SK-N-SH treated with all-trans-retinoic acid at 6 μM for 48 hours (cell line): ENCODE measurements at regions not wholly inside any gene's neighbourhood (a gene's known extent, or its start where the extent isn't known, plus 50 kb on each side); places are given as distances from the start of the nearest gene placed in this dataset.

Experiments
- ATAC-seq: fragments of 200-7000 bp; cut with Tn5 transposase; 3 replicates; pipeline ENCODE4 v1.9.1; 2020; ENCODE audit warnings: mild to moderate bottlenecking, moderate library complexity
- ARNTL ChIP-seq: fragments of 450-650 bp; formaldehyde crosslinking; IDR thresholded peaks from 2 replicates; pipeline ENCODE4 v1.5.0; 2020; ENCODE audit warnings: low read depth, mild to moderate bottlenecking, moderate library complexity, borderline replicate concordance
- CREB5 ChIP-seq: fragments of 250-450 bp; sonication (Bioruptor Pico); IDR thresholded peaks from 2 replicates; pipeline ENCODE4 v1.5.1; 2020; ENCODE audit warnings: low read depth, mild to moderate bottlenecking, moderate library complexity
- CSRNP3 ChIP-seq: fragments of 250-450 bp; sonication (Bioruptor Pico); IDR thresholded peaks from 2 replicates; pipeline ENCODE4 v1.5.1; 2021; ENCODE audit warnings: mild to moderate bottlenecking, moderate library complexity
- GLIS3 ChIP-seq: fragments of 250-450 bp; sonication (Bioruptor Pico); IDR thresholded peaks from 2 replicates; pipeline ENCODE4 v1.5.0; 2020; ENCODE audit warnings: mild to moderate bottlenecking, moderate library complexity
- ISL1 ChIP-seq: fragments of 250-450 bp; sonication (Bioruptor Pico); IDR thresholded peaks from 2 replicates; pipeline ENCODE4 v2.1.2; 2022; ENCODE audit warnings: mild to moderate bottlenecking, moderate library complexity
- OSR1 ChIP-seq: fragments of 250-450 bp; sonication (Bioruptor Pico); IDR thresholded peaks from 2 replicates; pipeline ENCODE4 v1.8.0; 2022; ENCODE audit warnings: moderate library complexity, mild to moderate bottlenecking, inconsistent platforms
- POU6F1 ChIP-seq: fragments of 250-450 bp; sonication (Bioruptor Pico); IDR thresholded peaks from 2 replicates; pipeline ENCODE4 v1.8.0; 2021; ENCODE audit warnings: low read depth, mild to moderate bottlenecking, moderate library complexity, borderline replicate concordance
- PPARA ChIP-seq: fragments of 250-450 bp; sonication (Bioruptor Pico); IDR thresholded peaks from 2 replicates; pipeline ENCODE4 v1.5.0; 2020; ENCODE audit warnings: mild to moderate bottlenecking, borderline replicate concordance
- RARB ChIP-seq: fragments of 250-450 bp; sonication (Bioruptor Pico); IDR thresholded peaks from 2 replicates; pipeline ENCODE4 v1.8.0; 2021; ENCODE audit warnings: mild to moderate bottlenecking, moderate library complexity
- SNAI2 ChIP-seq: fragments of 250-450 bp; sonication (Bioruptor Pico); IDR thresholded peaks from 2 replicates; pipeline ENCODE4 v1.5.0; 2020; ENCODE audit warnings: mild to moderate bottlenecking, moderate library complexity
- TCF4 ChIP-seq: fragments of 250-450 bp; sonication (Bioruptor Pico); IDR thresholded peaks from 2 replicates; pipeline ENCODE4 v1.8.0; 2021; ENCODE audit warnings: mild to moderate bottlenecking, moderate library complexity, borderline replicate concordance
- TOX ChIP-seq: fragments of 250-450 bp; sonication (Bioruptor Pico); IDR thresholded peaks from 2 replicates; pipeline ENCODE4 v1.8.0; 2021; ENCODE audit warnings: mild to moderate bottlenecking, moderate library complexity, borderline replicate concordance
- TSHZ2 ChIP-seq: fragments of 250-450 bp; sonication (Bioruptor Pico); IDR thresholded peaks from 2 replicates; pipeline ENCODE4 v1.5.0; 2020; ENCODE audit warnings: mild to moderate bottlenecking, moderate library complexity
- ZC3H10 ChIP-seq: fragments of 250-450 bp; sonication (Bioruptor Pico); IDR thresholded peaks from 2 replicates; pipeline ENCODE4 v1.5.1; 2021; ENCODE audit warnings: mild to moderate bottlenecking, moderate library complexity
- ZFP3 ChIP-seq: fragments of 250-450 bp; sonication (Bioruptor Pico); IDR thresholded peaks from 2 replicates; pipeline ENCODE4 v1.5.0; 2020; ENCODE audit warnings: mild to moderate bottlenecking, moderate library complexity
- ZFP30 ChIP-seq: fragments of 450-650 bp; formaldehyde crosslinking; IDR thresholded peaks from 2 replicates; pipeline ENCODE4 v1.5.0; 2022; ENCODE audit warnings: mild to moderate bottlenecking, moderate library complexity
- ZNF565 ChIP-seq: fragments of 450-650 bp; formaldehyde crosslinking; conservative IDR thresholded peaks from 2 replicates; pipeline ENCODE4 v1.5.0; 2020; ENCODE audit warnings: low read depth, mild to moderate bottlenecking, moderate library complexity
- ZNF70 ChIP-seq: fragments of 450-650 bp; formaldehyde crosslinking; IDR thresholded peaks from 2 replicates; pipeline ENCODE4 v1.5.0; 2020; ENCODE audit warnings: mild to moderate bottlenecking, moderate library complexity
- ZNF8 ChIP-seq: fragments of 450-650 bp; formaldehyde crosslinking; IDR thresholded peaks from 2 replicates; pipeline ENCODE4 v1.5.0; 2020; ENCODE audit warnings: mild to moderate bottlenecking, moderate library complexity
- TF ChIP-seq, protein P1 (sequence below): fragments of 250-450 bp; sonication (Bioruptor Pico); IDR thresholded peaks from 2 replicates; pipeline ENCODE4 v1.8.0; 2020; ENCODE audit warnings: mild to moderate bottlenecking, moderate library complexity, borderline replicate concordance

DNA sequence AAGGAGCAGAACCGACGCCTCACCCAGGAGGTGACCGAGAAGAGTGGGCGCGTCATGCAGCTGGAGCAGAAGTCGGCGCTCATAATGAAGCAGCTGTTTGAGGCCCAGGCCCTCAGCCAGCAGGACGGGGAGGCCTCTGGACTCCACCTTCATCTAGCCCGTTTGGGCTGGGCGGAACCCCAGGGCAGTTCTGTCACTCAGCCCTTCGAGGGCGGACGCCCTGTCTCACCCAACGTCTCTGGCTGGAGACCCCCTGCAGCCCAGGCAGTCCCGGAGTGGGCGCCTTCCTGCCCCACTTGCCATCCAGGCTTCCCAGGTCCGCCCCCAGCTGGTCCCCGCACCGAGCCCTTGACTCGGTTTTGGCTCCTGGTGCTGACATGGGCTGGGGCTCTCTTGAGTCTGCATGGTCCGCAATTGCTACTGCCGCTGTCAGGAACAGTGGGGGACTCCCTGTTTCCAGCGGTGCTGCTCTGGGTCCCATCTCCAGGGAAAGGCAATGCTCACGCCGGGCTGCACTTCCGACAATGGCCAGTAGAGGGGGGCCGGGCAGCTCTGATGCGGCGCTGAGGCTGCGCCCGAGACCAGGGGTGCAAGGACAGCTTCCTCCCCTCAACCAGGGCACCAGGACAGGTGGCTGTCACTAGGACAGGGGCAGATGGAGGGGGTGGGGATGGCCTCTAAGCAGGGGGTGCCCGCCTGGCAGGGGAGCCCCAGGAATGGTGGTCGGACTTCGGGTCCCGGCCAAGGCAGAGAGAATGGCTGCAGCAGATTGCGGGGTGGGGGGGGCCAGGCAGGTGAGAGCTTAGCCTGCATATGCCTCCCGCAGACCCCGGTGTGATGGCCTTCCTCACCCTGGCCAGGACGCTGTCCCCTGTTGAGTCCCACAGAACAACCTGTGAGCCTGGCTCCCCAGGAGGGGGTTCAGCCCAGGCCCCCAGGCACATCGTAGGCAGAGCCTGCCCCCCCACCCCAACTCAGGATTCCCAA lies 71.2 kb upstream of the KCTD7 start:
- no peak for TF ChIP-seq ISL1 (CRISPR knock-in tag)
- ATAC-seq, result peak; percentile 89

DNA sequence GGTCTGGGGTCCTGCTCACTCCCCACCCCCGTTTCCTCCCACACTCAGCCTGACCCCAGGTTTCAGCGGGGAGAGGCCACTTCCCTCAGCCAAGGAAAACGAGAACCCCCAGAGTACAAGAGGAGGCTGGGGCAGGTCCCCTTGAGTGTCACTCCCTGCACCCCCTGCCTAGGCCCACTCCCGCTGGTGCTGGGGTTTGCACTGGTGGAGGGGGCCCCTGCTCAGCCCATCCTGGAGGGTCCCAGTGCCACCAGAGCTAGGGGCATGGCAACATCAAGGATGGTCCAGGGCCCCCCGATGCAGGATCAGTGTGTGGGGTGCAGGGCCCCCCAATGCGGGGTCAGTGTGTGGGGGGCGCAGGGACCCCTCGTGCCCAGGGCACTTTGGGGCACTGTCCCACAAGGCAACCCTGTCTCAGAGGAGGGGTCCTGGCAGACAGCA lies 70.5 kb upstream of the KCTD7 start:
- TF ChIP-seq POU6F1 (CRISPR knock-in tag), result no peak
- TF ChIP-seq ZFP3 (CRISPR knock-in tag), result no peak
- TF ChIP-seq ZNF70 (CRISPR knock-in tag), result no peak
- no peak for TF ChIP-seq CREB5 (CRISPR knock-in tag)
- ATAC-seq, result peak; percentile 13

DNA sequence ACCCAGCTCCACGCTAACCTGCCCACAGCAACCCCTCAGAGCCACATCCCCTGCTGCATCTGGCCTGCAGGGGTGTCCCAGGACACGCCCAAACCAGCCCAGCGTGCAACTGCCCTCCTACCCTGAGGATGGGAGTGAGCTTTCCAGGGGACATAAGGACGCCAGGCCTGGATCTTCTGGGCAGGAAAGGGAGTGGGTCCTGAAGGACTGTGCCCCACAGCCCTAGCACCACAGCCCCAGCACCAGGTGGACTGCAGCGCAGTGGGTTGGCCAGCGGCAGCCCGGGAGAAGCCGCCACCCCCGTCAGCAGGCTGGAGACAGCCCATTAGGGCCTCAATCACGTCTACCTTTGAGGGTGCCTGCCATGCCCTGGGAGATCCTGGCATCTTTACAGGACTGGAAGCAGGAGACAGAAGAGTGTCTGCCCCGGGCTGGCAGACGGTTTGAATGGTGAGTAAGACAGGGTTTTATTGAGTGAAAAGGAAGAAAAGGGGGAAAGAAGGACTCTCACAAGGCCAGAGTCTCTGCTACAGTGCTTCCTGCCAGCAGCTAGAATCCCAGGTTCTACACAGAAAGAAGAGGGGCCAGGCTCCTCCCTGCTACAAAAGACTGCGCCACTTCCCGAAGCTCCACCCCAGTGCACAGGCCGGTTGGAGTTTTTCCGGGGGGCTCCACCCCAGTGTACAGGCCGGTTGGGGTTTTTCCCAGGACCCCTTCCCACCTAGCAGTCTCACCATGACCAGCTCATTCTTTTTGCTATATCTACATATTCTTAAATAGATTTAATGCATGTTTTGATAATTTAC lies 69.8 kb upstream of the KCTD7 start:
- peak; percentile 42 for ATAC-seq
- no peak for TF ChIP-seq CSRNP3 (CRISPR knock-in tag)
- TF ChIP-seq RARB, result no peak
- TF ChIP-seq SNAI2 (CRISPR knock-in tag), result no peak
- no peak for TF ChIP-seq ZFP30
- no peak for TF ChIP-seq ZC3H10
- no peak for TF ChIP-seq ISL1 (CRISPR knock-in tag)
- no peak for TF ChIP-seq ARNTL

DNA sequence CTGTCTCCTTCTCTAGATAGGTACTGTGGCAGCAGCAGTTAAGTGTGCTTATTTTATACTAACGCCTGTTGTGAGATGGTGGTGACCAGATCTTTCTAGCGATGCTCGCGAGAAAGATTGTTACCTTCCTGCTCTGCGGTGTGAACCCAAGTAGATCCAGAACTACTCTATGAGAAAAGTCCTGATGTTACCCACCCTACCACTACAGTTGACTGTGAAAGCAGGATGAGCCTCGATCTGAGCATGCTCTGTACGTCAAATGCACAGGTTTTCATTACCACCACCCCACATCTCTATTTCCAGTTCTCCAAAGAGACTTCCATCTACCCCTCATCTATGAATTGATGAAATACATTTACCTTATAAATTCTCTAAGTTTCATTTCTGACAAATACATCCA lies 64.6 kb upstream of the KCTD7 start:
- TF ChIP-seq ZNF8 (CRISPR knock-in tag), result no peak
- no peak for TF ChIP-seq ZFP30
- no peak for TF ChIP-seq ISL1 (CRISPR knock-in tag)
- TF ChIP-seq TCF4 (CRISPR knock-in tag), result no peak
- TF ChIP-seq, protein P1, sequence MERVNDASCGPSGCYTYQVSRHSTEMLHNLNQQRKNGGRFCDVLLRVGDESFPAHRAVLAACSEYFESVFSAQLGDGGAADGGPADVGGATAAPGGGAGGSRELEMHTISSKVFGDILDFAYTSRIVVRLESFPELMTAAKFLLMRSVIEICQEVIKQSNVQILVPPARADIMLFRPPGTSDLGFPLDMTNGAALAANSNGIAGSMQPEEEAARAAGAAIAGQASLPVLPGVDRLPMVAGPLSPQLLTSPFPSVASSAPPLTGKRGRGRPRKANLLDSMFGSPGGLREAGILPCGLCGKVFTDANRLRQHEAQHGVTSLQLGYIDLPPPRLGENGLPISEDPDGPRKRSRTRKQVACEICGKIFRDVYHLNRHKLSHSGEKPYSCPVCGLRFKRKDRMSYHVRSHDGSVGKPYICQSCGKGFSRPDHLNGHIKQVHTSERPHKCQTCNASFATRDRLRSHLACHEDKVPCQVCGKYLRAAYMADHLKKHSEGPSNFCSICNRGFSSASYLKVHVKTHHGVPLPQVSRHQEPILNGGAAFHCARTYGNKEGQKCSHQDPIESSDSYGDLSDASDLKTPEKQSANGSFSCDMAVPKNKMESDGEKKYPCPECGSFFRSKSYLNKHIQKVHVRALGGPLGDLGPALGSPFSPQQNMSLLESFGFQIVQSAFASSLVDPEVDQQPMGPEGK, result no peak
- TF ChIP-seq CSRNP3 (CRISPR knock-in tag), result no peak
- TF ChIP-seq TOX (CRISPR knock-in tag), result no peak
- no peak for TF ChIP-seq PPARA (CRISPR knock-in tag)
- no peak for TF ChIP-seq SNAI2 (CRISPR knock-in tag)
- TF ChIP-seq GLIS3 (CRISPR knock-in tag), result no peak
- TF ChIP-seq ZC3H10, result no peak
- TF ChIP-seq ARNTL, result no peak
- no peak for TF ChIP-seq ZNF565 (CRISPR knock-in tag)
- TF ChIP-seq OSR1 (CRISPR knock-in tag), result no peak
- TF ChIP-seq CREB5 (CRISPR knock-in tag), result no peak
- no peak for TF ChIP-seq TSHZ2 (CRISPR knock-in tag)
- no peak for ATAC-seq

GRCh38 chr7:66570179-66570578 lies 58.5 kb upstream of the KCTD7 start:
- ATAC-seq, result peak; percentile 71
